ENCODE measurements at regions not wholly inside any gene's neighbourhood (a gene's known extent, or its start where the extent isn't known, plus 50 kb on each side); places are given as distances from the start of the nearest gene placed in this dataset.
"Not testable (repeated sequence)": the region's sequence is repeated elsewhere in the genome, so short reads cannot be mapped to it uniquely, and the experiment has no call there.

DNA sequence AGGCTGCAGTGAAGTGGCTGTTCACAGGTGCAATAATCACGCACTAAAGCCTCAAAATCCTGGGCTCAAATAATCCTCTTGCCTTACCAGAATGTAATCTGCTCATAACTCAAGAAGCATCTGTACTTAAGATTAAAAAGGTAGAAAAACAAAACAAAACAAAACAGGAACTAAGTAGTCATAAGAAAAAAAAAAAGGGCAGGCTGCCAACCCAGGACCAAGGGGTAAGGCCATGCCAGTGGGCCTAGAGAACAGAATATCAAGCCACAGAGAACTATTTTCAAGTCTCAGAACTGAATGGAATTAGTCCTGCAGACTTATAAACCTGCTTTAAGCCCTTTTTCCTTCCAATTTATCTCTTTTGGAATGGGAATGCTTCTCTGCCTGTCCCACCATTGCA lies 64.8 kb upstream of the TBC1D3K start:
- DNase-seq = no peak

DNA sequence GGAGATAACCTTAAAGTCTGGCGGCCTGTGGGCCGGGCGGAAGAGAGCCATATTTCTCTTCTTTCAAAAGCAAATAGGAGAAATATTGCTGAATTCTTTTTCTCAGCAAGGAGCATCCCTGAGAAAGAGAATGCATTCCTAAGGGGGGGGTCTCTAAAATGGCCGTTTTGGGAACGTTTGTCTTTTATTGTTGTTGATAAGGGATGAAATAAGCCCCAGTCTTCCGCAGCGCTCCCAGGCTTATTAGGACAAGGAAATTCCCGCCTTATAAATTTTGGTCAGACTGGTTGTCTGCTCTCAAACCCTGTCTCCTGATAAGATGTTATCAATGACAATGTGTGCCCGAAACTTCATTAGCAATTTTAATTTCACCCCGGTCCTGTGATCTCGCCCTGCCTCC lies 65.8 kb upstream of the TBC1D3K start:
- not testable (repeated sequence) for DNase-seq

DNA sequence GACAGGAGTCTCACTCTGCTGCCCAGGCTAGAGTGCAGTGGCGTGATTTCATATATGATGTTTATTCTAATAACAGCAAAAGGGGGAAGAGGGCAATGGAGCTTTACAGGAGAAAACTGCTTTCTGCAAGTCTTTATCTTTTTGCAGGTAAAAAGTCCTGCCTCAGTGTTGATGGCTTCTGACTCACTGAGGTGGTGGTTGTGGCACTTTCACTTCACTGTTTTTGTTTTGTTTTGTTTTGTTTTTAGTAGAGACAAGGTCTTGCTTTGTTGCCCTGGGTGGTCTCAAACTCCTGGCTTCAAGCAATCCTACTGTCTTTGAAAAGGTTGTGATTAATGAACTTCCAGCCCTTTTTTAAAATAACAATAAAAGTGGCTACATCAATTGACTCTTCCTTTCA lies 68.0 kb upstream of the TBC1D3K start:
- DNase-seq = no peak

DNA sequence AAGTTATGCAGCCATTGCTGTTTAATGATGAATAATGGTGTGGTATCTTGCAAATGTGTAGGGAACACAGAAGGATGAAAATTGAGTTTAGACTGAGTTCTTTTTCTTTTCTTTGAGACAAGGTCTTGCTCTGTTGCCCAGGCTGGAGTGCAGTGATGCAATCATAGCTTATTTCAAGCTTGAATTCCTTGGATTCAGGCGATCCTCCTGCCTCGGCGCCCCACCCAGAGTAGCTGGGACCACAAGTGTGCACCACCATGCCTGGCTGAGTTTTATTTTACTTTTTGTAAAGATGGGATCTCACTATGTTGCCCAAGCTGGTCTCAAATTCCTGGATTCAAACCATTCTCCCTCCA lies 74.6 kb upstream of the TBC1D3K start:
- DNase-seq = no peak

DNA sequence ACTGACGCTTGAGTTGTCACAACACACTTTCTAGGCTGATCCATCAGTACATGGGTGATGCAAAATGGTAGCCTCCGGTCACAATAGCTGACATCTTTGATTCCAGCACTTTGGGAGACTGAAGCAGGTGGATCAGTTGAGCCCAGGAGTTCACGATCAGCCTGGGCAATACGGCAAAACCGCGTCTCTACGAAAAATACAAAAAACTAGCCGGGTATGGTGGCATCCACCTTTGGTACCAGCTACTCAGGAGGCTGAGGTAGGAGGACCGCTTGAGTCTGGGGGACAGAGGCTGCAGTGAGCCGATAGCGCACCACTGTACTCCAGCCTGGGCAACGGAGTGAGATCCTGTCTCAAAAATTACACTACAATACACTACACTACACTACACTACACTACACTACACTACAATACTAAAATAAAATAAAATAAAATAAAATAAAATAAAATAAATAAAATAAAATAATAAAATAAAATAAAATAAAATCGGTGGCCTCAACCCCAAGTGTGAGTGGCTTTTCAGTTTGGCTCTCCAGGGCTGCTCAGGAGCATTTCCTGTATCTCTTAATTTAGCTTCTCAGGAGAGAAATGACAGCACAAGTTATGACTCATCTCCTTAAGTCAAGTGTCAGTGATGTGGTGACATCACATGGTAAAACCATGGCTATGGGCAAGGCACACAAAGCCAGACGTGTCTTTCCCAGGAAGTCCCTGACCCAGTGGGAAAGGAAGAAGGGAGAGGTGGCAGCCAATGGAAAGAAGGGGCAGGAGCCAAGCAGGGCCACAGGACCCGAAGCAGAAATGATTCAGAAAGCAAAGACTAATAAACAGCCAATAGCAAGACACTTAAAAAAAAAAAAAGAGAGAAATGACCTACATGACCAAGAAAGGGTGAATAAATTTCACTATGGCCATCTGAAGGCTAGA lies 75.3 kb upstream of the TBC1D3K start:
- peak; percentile 90 for DNase-seq

DNA sequence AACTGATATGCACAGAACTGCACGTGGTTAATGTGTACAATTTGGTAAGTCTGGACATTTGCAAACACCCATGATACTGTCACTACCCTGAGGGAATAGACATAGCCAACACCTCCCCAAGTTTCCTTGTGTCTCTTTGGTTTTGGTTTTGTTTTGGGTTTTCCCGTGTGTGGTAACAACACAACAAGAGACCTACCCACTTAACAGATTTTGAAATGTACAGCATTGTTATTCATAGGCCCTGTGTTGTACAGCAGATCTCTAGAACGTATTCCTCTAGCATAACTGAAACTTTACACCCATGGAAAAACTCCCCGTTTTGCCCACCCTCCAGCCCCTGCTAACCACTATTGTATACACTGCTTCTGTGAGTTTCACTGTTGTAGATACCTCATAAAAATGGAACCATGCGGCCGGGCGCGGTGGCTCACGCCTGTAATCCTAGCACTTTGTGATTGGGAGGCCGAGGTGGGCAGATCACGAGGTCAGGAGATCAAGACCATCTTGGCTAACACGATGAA lies 76.3 kb upstream of the TBC1D3K start:
- DNase-seq = no peak

DNA sequence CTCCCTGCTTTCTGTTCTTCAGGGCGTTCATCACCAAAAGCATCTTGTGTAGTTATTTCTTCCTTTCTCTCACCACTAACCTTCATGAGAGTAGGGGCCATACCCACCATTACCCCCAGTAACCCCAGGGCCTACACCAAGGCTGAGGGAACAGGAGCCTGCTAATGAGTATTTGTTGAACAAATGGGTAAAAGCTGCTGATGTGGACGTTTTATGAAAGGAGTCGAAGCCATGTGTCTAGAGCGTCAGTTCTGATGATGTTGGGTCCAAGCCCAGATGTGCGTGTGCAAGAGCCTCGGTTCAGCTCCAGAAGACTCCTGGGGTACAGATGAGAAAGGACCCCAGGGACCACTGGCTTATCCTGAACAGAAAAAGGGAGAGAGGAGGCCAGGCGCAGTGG lies 77.1 kb upstream of the TBC1D3K start:
- DNase-seq = no peak

DNA sequence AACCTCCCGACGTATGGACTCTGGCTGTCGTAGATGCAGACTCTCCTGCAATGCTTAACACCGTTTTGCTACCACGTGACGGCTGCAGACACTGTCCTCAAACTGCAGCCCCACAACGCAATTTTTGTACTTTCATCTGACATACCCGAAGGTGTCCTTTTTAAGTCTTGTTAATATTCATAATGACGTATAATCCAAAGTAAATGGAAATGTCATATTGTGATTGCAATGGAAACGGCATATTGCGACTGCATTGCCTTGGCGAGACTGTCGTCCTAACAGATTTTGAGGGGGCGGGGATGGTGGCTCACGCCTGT lies 79.3 kb upstream of the TBC1D3K start:
- no peak for DNase-seq

DNA sequence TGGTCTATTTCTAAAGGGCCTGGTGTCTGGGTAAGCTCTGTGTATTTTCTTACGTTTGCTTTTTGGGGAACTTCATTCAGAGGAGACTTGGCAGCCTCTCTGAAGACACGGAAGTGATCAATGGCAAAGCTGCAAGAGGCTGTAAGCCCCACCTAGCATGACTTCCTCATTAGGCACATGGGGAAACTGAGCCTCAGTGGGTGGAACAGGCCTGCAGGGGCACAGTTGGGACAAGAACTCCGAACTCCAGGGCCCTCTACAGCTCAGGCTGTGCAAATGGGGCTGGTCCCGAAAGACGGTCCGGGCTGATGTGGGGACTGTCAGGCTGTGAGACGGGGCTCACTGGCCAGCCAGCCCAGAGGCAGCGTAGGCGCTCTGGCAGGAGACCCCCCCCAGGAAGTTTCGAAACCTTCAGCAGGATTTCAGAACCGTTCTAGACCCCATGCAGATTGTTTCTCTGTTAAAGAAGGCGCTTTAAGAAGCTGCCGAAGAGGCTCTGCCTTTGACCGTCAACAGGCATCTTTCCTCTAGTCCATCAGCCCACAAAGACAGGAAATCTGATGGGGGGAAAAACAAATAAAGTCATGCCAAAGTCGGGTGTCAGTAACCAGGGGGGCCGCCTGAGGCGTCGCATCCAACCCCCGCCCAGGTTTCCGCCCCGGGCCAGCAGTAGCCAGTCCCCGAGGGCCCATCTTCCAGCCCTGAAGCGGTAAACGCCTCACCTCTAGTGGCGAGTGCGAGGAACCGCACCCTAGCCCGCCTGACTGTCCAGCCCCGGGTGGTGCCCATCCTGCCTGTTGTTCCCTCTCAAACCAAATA lies 79.8 kb upstream of the TBC1D3K start:
- DNase-seq = peak; percentile 64

DNA sequence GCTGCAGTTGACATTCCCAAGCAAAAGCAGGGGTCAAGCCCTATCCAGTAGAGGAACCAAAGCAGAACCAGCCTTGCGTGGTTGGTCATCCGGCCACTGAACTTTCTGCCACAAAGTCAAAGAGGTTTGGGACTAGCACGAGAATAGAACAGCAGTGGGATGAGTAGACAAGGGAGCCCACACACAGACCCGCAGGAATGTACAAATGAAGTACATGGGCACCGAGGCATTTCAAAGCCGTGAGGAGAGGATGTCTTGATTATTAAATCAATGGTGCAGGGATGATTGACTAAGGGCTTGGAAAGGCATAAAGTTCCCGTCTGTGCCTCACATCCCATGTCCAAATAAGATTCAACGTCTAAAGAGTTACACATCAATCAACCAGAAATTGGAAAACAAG lies 81.8 kb upstream of the TBC1D3K start:
- no peak for DNase-seq

DNA sequence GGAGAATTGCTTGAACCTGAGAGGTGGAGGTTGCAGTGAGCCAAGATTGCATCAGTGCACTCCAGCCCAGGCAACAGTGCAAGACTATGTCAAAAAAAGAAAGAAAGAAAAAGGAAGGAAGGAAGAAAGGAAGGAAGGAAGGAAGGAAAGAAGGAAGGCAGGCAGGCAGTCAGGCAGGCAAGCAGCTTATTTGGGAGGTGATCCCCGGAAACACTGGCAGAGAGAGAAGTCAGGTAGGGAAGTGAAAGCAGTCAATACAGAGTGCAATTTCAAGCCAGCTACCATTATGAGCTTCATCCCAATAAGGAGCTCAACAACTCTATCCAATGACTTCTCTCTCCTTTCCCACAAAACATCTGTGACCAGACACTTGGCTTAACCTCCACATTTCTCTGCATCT lies 83.0 kb upstream of the TBC1D3K start:
- DNase-seq = no peak

DNA sequence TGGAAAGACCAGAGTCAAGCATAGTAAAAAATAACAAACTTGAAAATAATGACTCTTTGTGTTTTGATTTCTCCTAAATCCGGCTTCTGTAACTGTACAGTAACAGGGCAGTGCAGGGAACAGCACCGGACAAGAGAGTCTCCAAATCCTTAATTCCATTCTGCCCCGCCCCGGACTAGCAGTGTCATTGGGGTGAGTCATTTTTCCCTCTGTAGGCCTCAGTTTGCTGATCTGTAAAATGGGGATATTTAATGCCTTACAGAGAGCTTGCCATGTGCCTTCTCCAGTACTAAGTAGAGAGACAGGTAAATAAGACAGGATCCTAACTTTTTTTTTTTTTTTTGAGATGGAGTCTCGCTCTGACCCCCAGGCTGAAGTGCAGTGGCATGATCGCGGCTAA lies 83.6 kb upstream of the TBC1D3K start:
- DNase-seq = no peak

DNA sequence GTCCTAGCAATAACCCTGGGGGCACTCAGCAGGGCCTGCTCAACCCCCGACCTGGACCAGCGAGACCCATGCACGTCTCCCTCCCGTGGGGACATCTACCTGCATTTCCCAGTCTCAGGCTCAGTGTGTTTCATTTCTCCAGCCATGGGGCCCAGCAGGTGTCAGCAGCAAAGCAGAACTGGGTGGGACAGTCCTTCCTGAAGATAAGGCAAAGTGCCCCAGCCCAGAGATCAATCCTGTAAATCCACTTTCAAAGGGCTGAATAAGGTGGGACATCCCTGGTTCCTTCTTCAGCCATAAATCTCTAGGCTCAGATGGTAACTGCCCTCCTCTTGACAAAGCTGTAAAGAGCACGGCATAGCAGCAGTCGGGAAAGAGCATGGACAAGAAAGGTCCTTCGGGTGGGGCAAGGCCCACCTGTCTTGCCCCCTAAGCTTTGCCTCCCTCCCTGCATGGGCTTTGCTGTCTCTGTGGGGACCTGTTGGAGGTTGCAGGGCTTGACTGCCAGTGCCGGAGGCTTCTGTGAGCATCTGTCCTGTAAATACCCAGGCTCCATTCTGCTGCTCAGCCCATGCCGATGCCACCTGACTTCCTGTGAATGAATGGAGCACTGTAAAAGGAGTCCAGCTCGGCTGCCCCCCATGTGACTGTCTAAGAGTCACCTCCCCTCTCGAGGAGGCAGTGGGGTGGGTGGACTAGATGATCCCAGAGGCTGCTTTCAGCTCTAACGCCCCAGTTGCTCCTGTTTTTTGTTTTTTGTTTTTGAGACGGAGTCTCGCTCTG lies 84.8 kb upstream of the TBC1D3K start:
- no peak for DNase-seq

DNA sequence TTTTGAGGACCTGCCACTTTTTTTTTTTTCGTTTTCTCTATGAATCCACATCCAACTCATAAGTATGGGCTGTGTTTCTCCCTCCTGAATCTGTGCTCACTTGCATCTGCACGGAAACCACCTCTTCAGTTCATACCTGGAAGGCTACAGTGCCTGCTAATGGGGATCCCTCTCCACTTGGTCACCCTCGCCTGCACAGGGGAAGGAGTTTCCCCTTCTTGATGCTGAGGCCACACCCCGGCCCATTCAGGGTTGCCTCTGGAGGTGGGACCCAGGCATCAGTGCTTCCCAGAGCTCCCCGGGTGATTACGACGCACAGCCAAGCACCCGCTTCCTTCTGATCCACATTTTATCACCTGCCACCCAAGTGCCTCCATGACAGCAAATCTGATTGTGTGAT lies 85.9 kb upstream of the TBC1D3K start:
- no peak for DNase-seq

DNA sequence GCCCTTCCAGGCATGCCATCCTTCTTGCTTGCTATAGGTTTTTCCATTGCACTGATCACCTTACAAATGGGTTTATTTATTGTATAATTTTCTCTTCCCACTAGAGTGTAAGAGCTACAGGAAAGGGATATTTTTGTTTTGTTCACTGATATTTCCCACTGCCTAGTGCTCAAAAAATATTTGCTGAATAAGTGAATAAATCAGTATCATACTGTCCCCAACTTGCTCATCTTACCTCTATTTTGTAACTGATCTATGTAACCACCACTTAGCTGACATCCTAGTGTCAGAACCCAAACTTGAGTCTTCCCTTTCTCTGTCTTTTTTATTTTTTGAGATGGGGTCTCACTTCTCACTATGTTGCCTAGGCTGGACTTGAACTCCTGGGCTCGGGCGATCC lies 87.6 kb upstream of the TBC1D3K start:
- no peak for DNase-seq

DNA sequence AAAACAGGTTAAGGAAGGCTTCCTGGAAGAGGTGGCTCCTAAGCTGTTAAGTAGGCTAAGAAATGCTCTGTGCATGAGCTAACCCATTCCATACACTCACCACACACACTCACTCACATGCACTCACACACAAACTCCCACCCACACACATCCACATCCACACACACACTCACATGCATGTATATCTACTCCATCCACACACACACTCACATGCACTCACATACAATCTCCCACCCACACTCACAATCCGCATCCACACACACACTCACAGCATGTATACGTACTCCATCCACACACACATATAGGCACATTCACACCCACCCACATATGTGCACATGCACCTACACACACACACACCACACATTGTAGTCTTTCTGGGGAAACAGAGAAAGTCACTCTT lies 89.3 kb upstream of the HNF1B start:
- DNase-seq = no peak

DNA sequence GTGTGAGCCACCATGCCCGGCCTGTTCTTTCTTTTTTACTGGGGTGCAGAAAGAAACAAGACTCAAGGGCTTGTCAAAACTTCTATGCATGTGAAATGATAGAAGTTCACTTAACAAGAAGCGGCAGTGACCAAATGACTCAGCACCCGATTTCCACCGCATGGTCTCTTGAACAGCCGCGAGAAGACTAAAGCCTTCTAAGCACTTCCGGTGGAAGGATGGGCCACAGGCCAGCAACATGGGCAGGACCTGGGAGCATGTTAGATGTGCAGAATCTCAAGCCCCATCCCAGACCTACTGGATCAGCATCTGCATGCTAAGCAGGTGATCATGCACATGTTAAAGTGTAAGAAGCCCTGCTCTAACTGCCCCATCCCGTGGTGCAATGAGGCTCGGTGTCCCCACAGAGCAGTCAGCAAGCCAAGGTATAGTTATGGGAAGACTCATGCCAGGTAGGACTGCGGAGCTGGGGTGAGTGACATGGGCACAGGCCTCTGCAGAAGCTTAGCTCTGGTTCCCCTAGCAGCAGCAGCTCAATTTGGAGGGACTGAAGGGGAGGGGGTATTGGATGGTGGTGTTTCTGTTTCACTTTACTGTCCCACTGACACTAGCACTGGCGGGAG lies 88.5 kb upstream of the HNF1B start:
- no peak for DNase-seq

DNA sequence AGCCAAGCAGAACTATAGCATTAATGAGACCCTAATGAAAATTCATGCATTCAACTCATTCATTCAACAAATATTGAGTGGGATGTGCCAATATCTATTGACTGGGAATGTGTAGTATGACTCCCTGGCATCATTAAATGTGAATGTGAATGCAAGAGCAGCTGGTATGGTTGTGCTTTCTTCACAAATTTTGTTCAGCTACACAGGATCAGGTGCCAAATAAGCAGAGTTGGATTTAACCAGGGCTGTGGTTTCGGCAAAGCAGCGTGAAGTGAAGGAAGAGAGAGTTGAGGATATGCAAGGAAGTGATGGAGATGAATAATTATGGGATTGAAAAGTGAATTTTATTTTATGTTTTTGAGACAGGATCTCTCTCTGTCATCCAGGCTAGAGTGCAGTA lies 87.1 kb upstream of the HNF1B start:
- no peak for DNase-seq

DNA sequence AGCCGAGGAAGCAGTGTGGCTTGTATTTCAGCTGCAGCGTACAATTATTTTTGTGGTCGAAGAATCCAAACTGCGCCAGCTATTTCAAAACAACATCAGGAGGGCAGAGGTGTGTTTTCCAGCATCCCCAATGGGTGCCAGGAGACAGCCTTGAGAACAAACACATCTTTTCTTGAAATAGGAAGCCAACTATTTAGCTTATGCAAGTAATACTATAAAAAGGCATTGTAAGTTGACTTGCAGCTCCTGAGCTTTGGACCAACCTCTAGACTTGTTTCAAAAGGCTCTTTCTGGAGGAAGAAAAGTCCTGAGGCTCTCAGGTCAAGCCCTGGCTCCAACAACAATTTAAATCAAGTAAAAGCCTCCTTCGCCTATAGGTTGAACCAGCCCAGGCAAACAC lies 86.6 kb upstream of the HNF1B start:
- no peak for DNase-seq

DNA sequence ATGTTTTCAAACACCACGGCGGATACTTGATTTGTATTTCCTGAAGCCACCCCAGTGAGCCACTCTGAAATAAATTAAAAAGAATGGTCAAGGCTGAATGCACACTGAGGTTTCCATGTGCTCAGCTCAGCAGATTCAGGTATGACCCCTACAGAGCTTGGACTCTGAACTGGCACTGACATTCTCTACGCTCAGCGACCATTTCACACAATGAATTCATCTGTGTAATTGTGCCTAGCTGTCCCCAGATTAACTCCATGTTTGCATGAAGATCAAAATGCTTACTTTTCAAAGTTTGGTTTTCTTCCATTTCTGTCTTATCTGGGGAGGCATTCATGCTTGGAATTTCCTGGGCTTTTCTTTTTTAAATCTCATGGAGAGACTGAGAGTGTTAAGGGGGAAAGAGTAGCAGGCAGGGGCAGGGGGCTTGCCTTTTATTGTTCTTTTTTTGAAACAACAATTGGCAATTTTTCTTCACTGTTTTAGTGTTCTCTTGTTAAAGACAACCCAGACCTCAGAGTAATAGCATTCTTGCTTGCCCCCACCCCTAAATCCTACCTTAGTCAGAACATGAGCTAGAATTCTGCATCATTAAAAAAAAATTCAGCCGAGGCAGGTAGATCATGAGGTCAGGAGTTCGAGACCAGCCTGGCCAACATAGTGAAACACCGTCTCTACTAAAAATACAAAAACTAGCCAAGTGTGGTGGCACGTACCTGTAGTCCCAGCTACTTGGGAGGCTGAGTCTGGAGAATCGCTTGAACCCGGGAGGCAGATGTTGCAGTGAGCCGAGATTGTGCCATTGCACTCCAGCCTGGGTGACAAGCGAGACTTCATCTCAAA lies 85.5 kb upstream of the HNF1B start:
- no peak for DNase-seq

DNA sequence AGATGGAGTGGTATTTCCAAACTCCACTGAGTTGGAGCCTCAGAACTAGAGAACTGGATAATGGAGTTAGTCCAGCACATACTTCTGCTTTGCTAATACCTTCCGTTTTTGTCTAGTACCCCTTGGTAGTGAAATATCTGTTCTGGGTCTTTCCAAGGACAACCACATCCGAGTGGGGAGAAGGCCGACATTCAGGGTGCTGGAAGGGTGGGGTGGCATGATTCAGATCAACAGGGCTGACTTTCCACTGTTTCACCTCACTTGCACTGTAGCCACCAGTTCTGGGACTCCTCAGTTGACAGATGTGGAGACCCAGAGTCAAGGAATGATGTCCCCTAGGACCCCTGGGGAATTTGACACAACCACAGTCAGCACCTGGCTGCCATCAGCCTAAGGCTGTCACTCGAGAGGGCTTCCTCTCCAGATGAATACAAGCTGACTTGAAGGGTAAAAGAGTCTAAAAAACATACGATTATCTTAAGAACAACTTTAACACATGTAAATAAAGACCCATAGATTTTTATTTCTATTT lies 84.8 kb upstream of the HNF1B start:
- DNase-seq = no peak

DNA sequence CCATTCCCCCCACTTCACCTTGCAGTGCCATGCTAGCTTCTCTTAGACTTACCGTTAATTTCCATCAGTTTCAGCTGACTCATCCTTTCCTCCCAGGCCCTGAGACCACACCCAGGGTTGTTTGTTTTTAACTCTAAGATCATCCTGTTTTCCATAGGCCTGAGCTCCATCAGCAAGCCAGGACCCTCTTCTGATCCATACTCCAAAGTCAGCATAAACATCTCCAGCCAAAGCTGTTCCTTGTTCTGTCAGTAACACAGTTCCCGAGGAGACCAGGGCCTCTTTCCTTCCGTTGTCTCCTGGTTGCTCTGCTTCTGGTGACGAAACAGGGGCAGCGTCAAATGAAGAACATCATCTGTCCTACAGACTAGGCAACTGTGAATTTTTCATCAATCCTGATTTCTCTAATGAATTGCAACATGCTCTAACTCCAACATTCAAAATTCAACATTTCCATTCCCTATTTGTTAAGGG lies 83.8 kb upstream of the HNF1B start:
- no peak for DNase-seq

All from fibroblast of skin of right biceps (primary cell).